ENCODE measurements at regions not wholly inside any gene's neighbourhood (a gene's known extent, or its start where the extent isn't known, plus 50 kb on each side); places are given as distances from the start of the nearest gene placed in this dataset.

DNA sequence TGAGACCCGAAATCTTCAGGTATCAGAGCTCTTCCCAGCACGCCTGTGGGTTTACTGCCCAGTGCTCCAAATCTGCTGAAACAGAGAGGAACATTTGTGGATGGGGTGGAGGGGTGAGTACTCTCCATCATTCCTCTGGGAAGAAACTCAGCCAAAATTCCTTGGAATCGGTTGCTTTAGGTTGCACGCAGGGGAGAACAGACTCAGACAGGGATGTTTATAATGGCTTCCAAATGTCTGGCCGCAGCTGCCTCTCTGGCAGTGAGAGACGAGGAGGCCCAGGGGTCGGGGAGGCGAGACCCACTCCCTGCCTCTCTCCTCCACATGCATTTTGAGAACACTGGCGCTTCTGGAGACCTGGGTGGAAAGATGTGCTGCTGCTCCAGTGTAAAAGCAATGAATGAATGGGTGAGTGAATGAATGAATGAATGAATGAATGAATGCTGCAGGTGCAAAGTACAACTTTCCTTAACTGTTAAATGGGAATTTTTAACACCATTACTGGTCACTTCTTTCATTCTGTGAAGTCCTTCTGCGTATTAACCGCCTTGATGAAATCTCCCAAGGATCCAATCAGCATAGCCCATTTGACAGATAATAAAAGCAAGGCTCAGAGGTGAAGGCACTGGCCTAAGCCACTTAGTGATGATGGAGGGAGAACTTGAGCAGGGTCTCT, 437.4 kb downstream of the MIAT start:
- H3K27me3 ChIP-seq (ENCODE audit: low read depth): peaks cover 94% of the 10 kb centered on the region
- H3K4me1 ChIP-seq: no peaks in the 10 kb centered on the region
- H3K36me3 ChIP-seq: no peaks in the 10 kb centered on the region
- H3K27ac ChIP-seq (replicated peaks): no peak overlapping the region
- TF ChIP-seq, protein P1, sequence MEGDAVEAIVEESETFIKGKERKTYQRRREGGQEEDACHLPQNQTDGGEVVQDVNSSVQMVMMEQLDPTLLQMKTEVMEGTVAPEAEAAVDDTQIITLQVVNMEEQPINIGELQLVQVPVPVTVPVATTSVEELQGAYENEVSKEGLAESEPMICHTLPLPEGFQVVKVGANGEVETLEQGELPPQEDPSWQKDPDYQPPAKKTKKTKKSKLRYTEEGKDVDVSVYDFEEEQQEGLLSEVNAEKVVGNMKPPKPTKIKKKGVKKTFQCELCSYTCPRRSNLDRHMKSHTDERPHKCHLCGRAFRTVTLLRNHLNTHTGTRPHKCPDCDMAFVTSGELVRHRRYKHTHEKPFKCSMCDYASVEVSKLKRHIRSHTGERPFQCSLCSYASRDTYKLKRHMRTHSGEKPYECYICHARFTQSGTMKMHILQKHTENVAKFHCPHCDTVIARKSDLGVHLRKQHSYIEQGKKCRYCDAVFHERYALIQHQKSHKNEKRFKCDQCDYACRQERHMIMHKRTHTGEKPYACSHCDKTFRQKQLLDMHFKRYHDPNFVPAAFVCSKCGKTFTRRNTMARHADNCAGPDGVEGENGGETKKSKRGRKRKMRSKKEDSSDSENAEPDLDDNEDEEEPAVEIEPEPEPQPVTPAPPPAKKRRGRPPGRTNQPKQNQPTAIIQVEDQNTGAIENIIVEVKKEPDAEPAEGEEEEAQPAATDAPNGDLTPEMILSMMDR (IDR thresholded peaks at IDR 0.05; ENCODE audit: borderline replicate concordance): no peak
- peak; percentile 39 for DNase-seq
- H3K9me3 ChIP-seq (replicated peaks): no peaks in the 10 kb centered on the region
- H3K4me3 ChIP-seq: no peak overlapping the region
- intact Hi-C loops (cut with micrococcal nuclease): no loop called here

DNA sequence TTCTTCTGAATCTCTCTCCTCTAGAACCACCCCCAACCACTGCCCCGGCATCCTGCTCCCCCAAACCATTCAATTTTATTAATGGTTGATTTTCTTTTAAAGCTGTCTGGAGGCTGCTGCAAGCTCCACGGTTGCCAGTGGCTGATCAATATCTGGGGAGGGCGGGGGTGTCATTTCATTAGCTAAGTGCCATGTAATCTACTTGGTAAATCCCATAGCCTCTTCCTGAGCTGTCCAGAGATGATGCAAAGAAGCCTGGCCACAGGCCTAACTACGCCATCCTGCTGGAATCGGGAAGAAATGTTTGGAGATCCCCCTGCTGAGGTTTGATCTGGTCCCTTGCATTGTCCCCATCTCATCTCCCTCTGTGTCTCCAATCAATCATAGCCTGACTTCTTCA, 440.1 kb downstream of the MIAT start:
- no peak for DNase-seq
- Histone ChIP-seq H3K4me1 (peaks cover 10% of the 10 kb centered on the region), H3K27ac (replicated peaks) (no peak overlapping the region), H3K9me3 (replicated peaks) (no peaks in the 10 kb centered on the region), H3K4me3 (no peak overlapping the region), H3K36me3 (no peaks in the 10 kb centered on the region), H3K27me3 (ENCODE audit: low read depth) (peaks cover 94% of the 10 kb centered on the region)
- intact Hi-C loops (cut with micrococcal nuclease): no loop called here
- TF ChIP-seq, protein P1 (IDR thresholded peaks at IDR 0.05; ENCODE audit: borderline replicate concordance): no peak

DNA sequence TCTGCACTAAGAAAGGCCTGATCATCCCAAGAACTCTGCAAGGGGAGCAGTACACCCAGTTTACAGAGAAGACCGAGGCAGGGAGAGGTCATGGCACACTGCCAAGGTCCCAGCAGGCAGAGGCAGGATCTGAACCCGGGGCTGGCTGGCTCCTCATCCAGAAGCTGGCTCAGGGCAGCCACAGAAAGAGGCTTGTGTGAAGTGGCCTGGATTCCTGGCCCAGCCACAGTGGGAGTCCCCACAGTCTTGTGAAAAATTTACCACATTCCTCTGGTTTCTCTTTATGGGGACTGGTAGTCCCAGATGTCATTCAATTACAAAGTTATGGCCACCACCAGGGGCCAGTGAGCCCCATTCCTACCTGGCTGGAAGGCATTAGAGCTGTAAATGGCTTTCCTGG, 440.5 kb downstream of the MIAT start:
- no peak overlapping the region for H3K4me3 ChIP-seq
- no peak for DNase-seq
- no peak overlapping the region for H3K27ac ChIP-seq (replicated peaks)
- intact Hi-C loops (cut with micrococcal nuclease): no loop called here
- H3K9me3 ChIP-seq (replicated peaks): no peaks in the 10 kb centered on the region
- peaks cover 95% of the 10 kb centered on the region for H3K27me3 ChIP-seq (ENCODE audit: low read depth)
- H3K4me1 ChIP-seq: peaks cover 10% of the 10 kb centered on the region
- H3K36me3 ChIP-seq: no peaks in the 10 kb centered on the region
- TF ChIP-seq, protein P1 (IDR thresholded peaks at IDR 0.05; ENCODE audit: borderline replicate concordance): no peak

DNA sequence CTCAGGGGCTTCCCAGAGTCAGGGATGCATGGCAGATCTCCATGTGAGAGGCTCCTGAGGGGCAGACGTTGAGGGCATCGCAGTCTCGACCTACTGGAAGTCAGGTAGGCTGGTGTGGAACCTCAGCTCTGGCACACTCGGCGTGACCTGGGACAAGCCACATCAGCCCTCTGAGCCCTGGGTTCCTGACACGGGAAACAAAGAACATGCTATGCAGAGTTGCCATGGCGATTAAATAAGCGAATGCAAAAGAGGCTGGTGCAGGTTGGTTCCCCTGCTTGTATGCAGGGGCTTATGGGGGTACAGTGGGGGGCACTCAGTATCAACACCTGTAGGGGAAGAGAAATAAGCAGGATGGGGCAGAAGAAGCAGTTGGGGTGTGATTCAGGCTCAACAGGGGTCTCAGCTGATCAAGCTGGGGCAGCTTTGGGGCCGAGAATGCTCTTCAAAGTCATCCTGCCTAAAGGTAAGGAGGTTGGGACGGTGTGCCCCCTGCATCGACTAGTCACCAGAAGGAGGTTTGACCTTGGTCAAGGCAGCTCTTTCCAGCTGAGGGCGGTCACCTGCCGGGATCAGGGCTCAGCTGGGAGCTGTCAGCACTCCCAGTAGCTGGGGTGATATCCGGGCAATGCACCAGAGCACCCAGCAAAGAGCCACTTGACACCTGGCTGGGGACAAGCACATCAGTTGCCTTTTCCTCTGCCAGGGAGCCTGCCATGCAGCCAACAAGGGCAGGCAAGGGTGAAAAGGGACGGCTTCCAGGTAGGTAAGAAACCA, 442.7 kb downstream of the MIAT start:
- DNase-seq: peak; percentile 52
- intact Hi-C loops (cut with micrococcal nuclease): no loop called here

DNA sequence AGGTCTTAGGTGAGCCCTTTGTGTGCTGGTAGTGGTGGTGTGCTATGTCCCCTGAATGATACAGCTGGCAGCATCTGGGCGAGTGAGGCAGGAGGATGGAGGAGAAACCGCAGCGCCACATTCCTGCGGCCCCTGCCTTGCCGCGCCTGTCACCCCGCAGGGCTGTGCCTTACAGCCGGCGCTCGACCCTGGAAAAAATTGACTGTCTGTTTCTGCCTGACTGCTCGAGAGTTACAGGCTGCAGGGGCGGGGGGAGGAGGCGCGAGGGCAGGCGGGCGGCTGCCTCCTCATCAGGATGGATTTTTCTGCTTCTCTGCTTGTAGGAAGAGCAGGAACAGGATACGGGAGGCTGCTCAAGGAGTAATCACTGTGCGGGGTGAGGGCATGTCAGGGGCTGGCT, 443.4 kb downstream of the MIAT start:
- Histone ChIP-seq H3K9me3 (replicated peaks) (no peaks in the 10 kb centered on the region), H3K4me3 (no peak overlapping the region), H3K36me3 (no peaks in the 10 kb centered on the region), H3K27ac (replicated peaks) (no peak overlapping the region), H3K4me1 (peaks cover 10% of the 10 kb centered on the region), H3K27me3 (ENCODE audit: low read depth) (peaks cover 89% of the 10 kb centered on the region)
- TF ChIP-seq, protein P1 (IDR thresholded peaks at IDR 0.05; ENCODE audit: borderline replicate concordance): no peak
- intact Hi-C loops (cut with micrococcal nuclease): no loop called here
- DNase-seq: no peak

More for the DNA sequence above, 442.7 kb downstream of the MIAT start:
- no peaks in the 10 kb centered on the region for H3K36me3 ChIP-seq
- no peak overlapping the region for H3K27ac ChIP-seq (replicated peaks)
- TF ChIP-seq, protein P1 (IDR thresholded peaks at IDR 0.05; ENCODE audit: borderline replicate concordance): no peak
- peaks cover 91% of the 10 kb centered on the region for H3K27me3 ChIP-seq (ENCODE audit: low read depth)
- H3K4me1 ChIP-seq: peaks cover 10% of the 10 kb centered on the region
- H3K9me3 ChIP-seq (replicated peaks): no peaks in the 10 kb centered on the region
- no peak overlapping the region for H3K4me3 ChIP-seq

Measured in left ventricle myocardium inferior (tissue), 1 donor.